Astrocyte (in vitro differentiated cells and primary cell): ENCODE measurements at regions not wholly inside any gene's neighbourhood (a gene's known extent, or its start where the extent isn't known, plus 50 kb on each side); places are given as distances from the start of the nearest gene placed in this dataset.

ENCODE experiments used
- DNase-seq: peaks from one replicate; pipeline ENCODE4 v3.0.0-alpha.2; 2010; ENCODE audit warnings: low read depth
- FAIRE-seq: peaks from 2 replicates; lab custom pipeline; 2011; peaks lifted over from hg19 to GRCh38; lab: Jason Lieb, UNC
- H2AFZ ChIP-seq: 2 replicates; pipeline ENCODE4 v1.6.0; 2012; ENCODE audit warnings: low read depth, low read length, inconsistent platforms
- H3K27ac ChIP-seq: 2 replicates; pipeline ENCODE4 v1.5.1; 2011; ENCODE audit warnings: low read depth, low read length, inconsistent platforms
- H3K27me3 ChIP-seq: 2 replicates; pipeline ENCODE4 v1.6.0; 2011; ENCODE audit warnings: low read length, inconsistent platforms; ENCODE audit not compliant: insufficient read depth
- H3K36me3 ChIP-seq: 2 replicates; pipeline ENCODE4 v1.5.1; 2011; ENCODE audit warnings: low read length, inconsistent platforms; ENCODE audit not compliant: insufficient read depth
- H3K4me1 ChIP-seq: 2 replicates; pipeline ENCODE4 v1.5.1; 2011; ENCODE audit warnings: low read length, inconsistent platforms; ENCODE audit not compliant: insufficient read depth
- H3K4me2 ChIP-seq: 2 replicates; pipeline ENCODE4 v1.6.0; 2012; ENCODE audit warnings: low read length, inconsistent platforms
- H3K4me3 ChIP-seq: 2 replicates; pipeline ENCODE4 v1.5.1; 2011; ENCODE audit warnings: low read depth, mild to moderate bottlenecking, low read length, inconsistent platforms; ENCODE audit not compliant: insufficient read depth
- H3K79me2 ChIP-seq: 2 replicates; pipeline ENCODE4 v1.6.0; 2012; ENCODE audit warnings: mild to moderate bottlenecking, low read length, inconsistent platforms; ENCODE audit not compliant: insufficient read depth
- H3K9ac ChIP-seq: 2 replicates; pipeline ENCODE4 v1.6.0; 2012; ENCODE audit warnings: mild to moderate bottlenecking, low read length, inconsistent platforms
- H3K9me3 ChIP-seq: 2 replicates; pipeline ENCODE4 v1.5.1; 2012; ENCODE audit warnings: low read depth, mild to moderate bottlenecking, low read length, inconsistent platforms; ENCODE audit not compliant: insufficient read depth
- H4K20me1 ChIP-seq: 2 replicates; pipeline ENCODE4 v1.6.0; 2012; ENCODE audit warnings: low read length, inconsistent platforms; ENCODE audit not compliant: insufficient read depth
- H3K27ac Mint-ChIP-seq: one replicate; pipeline ENCODE4 v1.8.0; 2021; ENCODE audit warnings: mild to moderate bottlenecking, mixed read lengths; ENCODE audit not compliant: unreplicated experiment
- H3K27me3 Mint-ChIP-seq: one replicate; pipeline ENCODE4 v1.8.0; 2021; ENCODE audit warnings: low read depth, mixed read lengths; ENCODE audit not compliant: unreplicated experiment
- H3K36me3 Mint-ChIP-seq: one replicate; pipeline ENCODE4 v1.8.0; 2021; ENCODE audit warnings: low read depth, mixed read lengths; ENCODE audit not compliant: unreplicated experiment
- H3K4me1 Mint-ChIP-seq: one replicate; pipeline ENCODE4 v1.8.0; 2021; ENCODE audit warnings: low read depth, mixed read lengths; ENCODE audit not compliant: unreplicated experiment
- H3K4me3 Mint-ChIP-seq: one replicate; pipeline ENCODE4 v1.8.0; 2021; ENCODE audit warnings: mild to moderate bottlenecking, moderate library complexity, mixed read lengths; ENCODE audit not compliant: unreplicated experiment
- H3K9me3 Mint-ChIP-seq: one replicate; pipeline ENCODE4 v1.8.0; 2021; ENCODE audit warnings: mild to moderate bottlenecking, mixed read lengths; ENCODE audit not compliant: unreplicated experiment
- EZH2 ChIP-seq: IDR thresholded peaks from 2 replicates; pipeline ENCODE4 v1.6.1; 2012; ENCODE audit warnings: mild to moderate bottlenecking, low read length, inconsistent platforms; ENCODE audit not compliant: insufficient read depth
- TF ChIP-seq, protein P1 (sequence below): IDR thresholded peaks from 2 replicates; pipeline ENCODE4 v1.5.1; 2011; ENCODE audit warnings: low read depth, mild to moderate bottlenecking, inconsistent platforms, low read length, moderate library complexity; ENCODE audit not compliant: insufficient read depth

DNA sequence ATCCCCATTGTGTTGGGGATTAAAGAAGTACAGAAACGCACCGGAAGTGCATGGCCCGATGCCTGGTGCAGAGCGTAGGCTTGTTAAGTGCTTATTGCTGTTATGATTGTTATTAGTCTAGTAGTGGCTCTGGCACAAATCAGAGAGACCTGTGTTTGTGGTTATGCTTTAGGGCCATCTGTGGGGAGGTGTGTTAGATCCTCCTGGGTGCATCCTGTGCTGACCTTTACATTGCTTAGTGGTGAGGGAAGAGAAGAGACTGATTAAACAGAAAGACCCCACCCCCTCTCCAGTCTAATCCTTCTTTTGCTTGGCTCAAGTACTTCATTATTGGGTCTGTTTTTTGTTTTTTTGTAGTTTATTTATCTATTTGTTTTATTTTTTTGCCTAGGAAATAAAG is 112.7 kb upstream of the SPRY4 start:
- Mint-ChIP-seq H3K9me3 (no peaks in the 10 kb centered on the region), H3K4me1 (peaks cover 29% of the 10 kb centered on the region), H3K4me3 (no peak overlapping the region), H3K27me3 (peaks cover 10% of the 10 kb centered on the region), H3K36me3 (no peaks in the 10 kb centered on the region), H3K27ac (no peak overlapping the region)
- no peak overlapping the region for H3K9ac ChIP-seq
- FAIRE-seq (no peak), DNase-seq (no peak)
- TF ChIP-seq EZH2, result no peak
- TF ChIP-seq, protein P1, sequence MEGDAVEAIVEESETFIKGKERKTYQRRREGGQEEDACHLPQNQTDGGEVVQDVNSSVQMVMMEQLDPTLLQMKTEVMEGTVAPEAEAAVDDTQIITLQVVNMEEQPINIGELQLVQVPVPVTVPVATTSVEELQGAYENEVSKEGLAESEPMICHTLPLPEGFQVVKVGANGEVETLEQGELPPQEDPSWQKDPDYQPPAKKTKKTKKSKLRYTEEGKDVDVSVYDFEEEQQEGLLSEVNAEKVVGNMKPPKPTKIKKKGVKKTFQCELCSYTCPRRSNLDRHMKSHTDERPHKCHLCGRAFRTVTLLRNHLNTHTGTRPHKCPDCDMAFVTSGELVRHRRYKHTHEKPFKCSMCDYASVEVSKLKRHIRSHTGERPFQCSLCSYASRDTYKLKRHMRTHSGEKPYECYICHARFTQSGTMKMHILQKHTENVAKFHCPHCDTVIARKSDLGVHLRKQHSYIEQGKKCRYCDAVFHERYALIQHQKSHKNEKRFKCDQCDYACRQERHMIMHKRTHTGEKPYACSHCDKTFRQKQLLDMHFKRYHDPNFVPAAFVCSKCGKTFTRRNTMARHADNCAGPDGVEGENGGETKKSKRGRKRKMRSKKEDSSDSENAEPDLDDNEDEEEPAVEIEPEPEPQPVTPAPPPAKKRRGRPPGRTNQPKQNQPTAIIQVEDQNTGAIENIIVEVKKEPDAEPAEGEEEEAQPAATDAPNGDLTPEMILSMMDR, result no peak
- H3K27ac ChIP-seq, result no peak overlapping the region
- H3K4me3 ChIP-seq, result no peak overlapping the region
- H4K20me1 ChIP-seq, result no peaks in the 10 kb centered on the region
- no peak overlapping the region for H2AFZ ChIP-seq
- H3K79me2 ChIP-seq, result no peaks in the 10 kb centered on the region
- no peaks in the 10 kb centered on the region for H3K9me3 ChIP-seq
- H3K36me3 ChIP-seq, result no peaks in the 10 kb centered on the region
- H3K27me3 ChIP-seq, result no peaks in the 10 kb centered on the region
- H3K4me2 ChIP-seq, result no peak overlapping the region
- H3K4me1 ChIP-seq, result peaks cover 21% of the 10 kb centered on the region

DNA sequence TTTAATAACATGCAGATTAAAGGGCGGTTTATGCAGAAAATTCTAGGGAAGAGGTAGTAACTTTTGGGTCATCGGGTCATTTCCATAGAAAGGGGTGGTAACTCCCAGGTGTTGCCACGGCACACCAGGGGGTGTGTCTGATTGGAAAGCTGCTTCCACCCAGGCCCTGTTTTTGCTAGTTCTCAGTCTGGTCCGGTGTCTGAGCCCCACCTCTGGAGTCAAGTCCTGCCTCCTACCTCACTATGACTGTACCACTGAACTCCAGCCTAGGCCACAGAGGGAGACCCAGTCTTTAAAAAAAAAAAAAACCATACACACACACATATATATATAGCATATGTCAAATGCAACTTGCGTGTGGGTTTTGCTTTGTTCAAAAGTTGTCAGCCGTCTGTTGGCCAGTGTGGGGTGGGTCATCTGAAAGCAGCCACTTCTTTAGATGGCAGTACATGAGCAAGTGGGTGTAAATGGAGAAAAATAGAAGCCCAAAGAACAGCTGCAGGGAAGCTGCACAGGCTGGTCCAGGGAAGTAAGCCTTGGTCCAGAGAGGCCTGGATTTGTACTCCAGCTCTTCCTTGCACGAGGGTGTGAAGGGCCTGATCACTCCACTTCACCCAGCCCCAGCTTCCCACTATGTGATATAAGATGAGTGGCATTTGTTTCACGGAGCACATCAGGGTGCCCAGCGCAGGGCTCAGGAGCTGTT is 110.7 kb upstream of the SPRY4 start:
- Mint-ChIP-seq H3K27ac (no peak overlapping the region), H3K9me3 (peaks cover 2% of the 10 kb centered on the region), H3K4me1 (peaks cover 26% of the 10 kb centered on the region), H3K36me3 (peaks cover 2% of the 10 kb centered on the region), H3K4me3 (no peak overlapping the region), H3K27me3 (peaks cover 9% of the 10 kb centered on the region)
- Histone ChIP-seq H3K27me3 (no peaks in the 10 kb centered on the region), H2AFZ (no peak overlapping the region), H3K9me3 (no peaks in the 10 kb centered on the region), H3K4me2 (no peak overlapping the region), H4K20me1 (no peaks in the 10 kb centered on the region), H3K4me3 (no peak overlapping the region), H3K9ac (no peak overlapping the region), H3K79me2 (no peaks in the 10 kb centered on the region), H3K36me3 (no peaks in the 10 kb centered on the region), H3K27ac (no peak overlapping the region), H3K4me1 (peaks cover 13% of the 10 kb centered on the region)
- FAIRE-seq, result no peak
- no peak for DNase-seq
- TF ChIP-seq, protein P1, result no peak
- no peak for TF ChIP-seq EZH2

DNA sequence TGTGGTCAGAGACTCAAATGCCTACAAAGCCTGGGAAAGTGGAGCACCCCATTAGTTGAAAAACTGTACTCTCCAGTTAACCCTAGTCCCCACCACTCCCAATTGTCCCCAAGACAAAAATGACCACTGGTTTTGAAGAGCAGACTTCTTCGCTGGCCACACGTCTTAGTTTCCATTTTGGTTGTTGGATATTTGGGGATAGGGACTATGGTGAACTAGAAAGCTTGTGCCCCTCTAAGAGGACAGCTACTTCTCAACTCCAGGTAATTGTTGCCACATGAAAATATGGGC is 109.4 kb upstream of the SPRY4 start:
- Histone ChIP-seq H3K36me3 (no peaks in the 10 kb centered on the region), H3K27me3 (no peaks in the 10 kb centered on the region), H3K79me2 (no peaks in the 10 kb centered on the region), H2AFZ (peak overlapping the region; percentile 49), H3K4me2 (peak overlapping the region; percentile 64), H3K4me1 (peaks cover 13% of the 10 kb centered on the region), H3K4me3 (no peak overlapping the region), H4K20me1 (no peaks in the 10 kb centered on the region), H3K27ac (no peak overlapping the region), H3K9me3 (no peaks in the 10 kb centered on the region), H3K9ac (no peak overlapping the region)
- peaks cover 24% of the 10 kb centered on the region for H3K4me1 Mint-ChIP-seq
- DNase-seq, result no peak
- peaks cover 2% of the 10 kb centered on the region for H3K36me3 Mint-ChIP-seq
- H3K4me3 Mint-ChIP-seq, result no peak overlapping the region
- no peak for FAIRE-seq
- H3K9me3 Mint-ChIP-seq, result peaks cover 2% of the 10 kb centered on the region
- H3K27me3 Mint-ChIP-seq, result peaks cover 11% of the 10 kb centered on the region
- TF ChIP-seq, protein P1, result no peak
- TF ChIP-seq EZH2, result no peak
- H3K27ac Mint-ChIP-seq, result no peak overlapping the region
